Neutrophil (primary cell): ENCODE measurements at regions not wholly inside any gene's neighbourhood (a gene's known extent, or its start where the extent isn't known, plus 50 kb on each side); places are given as distances from the start of the nearest gene placed in this dataset.

Experiments used
- H3K27ac ChIP-seq: fragments of 200-600 bp; sonication (generic); 2 replicates; pipeline ENCODE4 v1.5.1; 2016; ENCODE audit warnings: mild to moderate bottlenecking, moderate library complexity
- H3K27me3 ChIP-seq: fragments of 200-600 bp; sonication (generic); 2 replicates; pipeline ENCODE4 v1.6.0; 2016; ENCODE audit warnings: mild to moderate bottlenecking
- H3K36me3 ChIP-seq: fragments of 200-600 bp; sonication (generic); 2 replicates; pipeline ENCODE4 v1.5.1; 2017
- H3K4me1 ChIP-seq, 2 experiments: fragments of 200-600 bp in 1 of 2; sonication (generic) in 1 of 2; 1 replicate in 1 of 2; 2 replicates in 1 of 2; pipeline versions ENCODE4 v1.5.1 to v1.6.1; 2013 to 2016; ENCODE audit warnings: low read depth in 1 of 2, low read length in 1 of 2, mild to moderate bottlenecking in 1 of 2, moderate library complexity in 1 of 2; ENCODE audit not compliant: control insufficient read depth in 1 of 2, insufficient read depth in 1 of 2
- H3K4me3 ChIP-seq, 2 experiments: fragments of 200-600 bp in 1 of 2; sonication (generic) in 1 of 2; 1 replicate in 1 of 2; 2 replicates in 1 of 2; pipeline ENCODE4 v1.5.1; 2013 to 2016; ENCODE audit warnings: low read depth in 1 of 2, low read length in 1 of 2, mild to moderate bottlenecking in 1 of 2, moderate library complexity in 1 of 2
- H3K9me3 ChIP-seq: fragments of 200-600 bp; sonication (generic); 2 replicates; pipeline ENCODE4 v1.5.1; 2016
- CTCF ChIP-seq: fragments of 200-600 bp; sonication (generic); IDR thresholded peaks from 2 replicates; pipeline ENCODE4 v1.5.1; 2016; ENCODE audit warnings: antibody characterized with exemption

GRCh38 chr3:117011687-117012250, 302.2 kb downstream of the TUSC7 start:
- H3K36me3 ChIP-seq, result no peaks in the 10 kb centered on the region
- no peaks in the 10 kb centered on the region for H3K9me3 ChIP-seq
- no peak overlapping the region for H3K27ac ChIP-seq
- TF ChIP-seq CTCF, result no peak
- H3K27me3 ChIP-seq, result no peaks in the 10 kb centered on the region
- H3K4me1 ChIP-seq, result no peaks in the 10 kb centered on the region
- H3K4me3 ChIP-seq, result no peak overlapping the region

- H3K36me3 ChIP-seq, result no peaks in the 10 kb centered on the region
- H3K4me3 ChIP-seq, result no peak overlapping the region
- peaks cover 6% of the 10 kb centered on the region for H3K27me3 ChIP-seq
- H3K4me1 ChIP-seq, result no peaks in the 10 kb centered on the region
- H3K9me3 ChIP-seq, result no peaks in the 10 kb centered on the region
- TF ChIP-seq CTCF, result no peak
- H3K27ac ChIP-seq, result no peak overlapping the region
These were observed 306.8 kb downstream of the TUSC7 start for GRCh38 chr3:117016378-117016777.

GRCh38 chr3:117017135-117017894, 307.7 kb downstream of the TUSC7 start:
- no peaks in the 10 kb centered on the region for H3K4me1 ChIP-seq
- H3K9me3 ChIP-seq, result no peaks in the 10 kb centered on the region
- H3K27ac ChIP-seq, result no peak overlapping the region
- H3K27me3 ChIP-seq, result peaks cover 6% of the 10 kb centered on the region
- no peak overlapping the region for H3K4me3 ChIP-seq
- no peak for TF ChIP-seq CTCF
- no peaks in the 10 kb centered on the region for H3K36me3 ChIP-seq

- peaks cover 6% of the 10 kb centered on the region for H3K27me3 ChIP-seq
- no peak overlapping the region for H3K27ac ChIP-seq
- no peak overlapping the region for H3K4me3 ChIP-seq
- H3K4me1 ChIP-seq, result no peaks in the 10 kb centered on the region
- H3K9me3 ChIP-seq, result no peaks in the 10 kb centered on the region
- no peak for TF ChIP-seq CTCF
- H3K36me3 ChIP-seq, result no peaks in the 10 kb centered on the region
These were observed 309.1 kb downstream of the TUSC7 start for GRCh38 chr3:117018655-117019054.

- H3K36me3 ChIP-seq, result no peaks in the 10 kb centered on the region
- peaks cover 6% of the 10 kb centered on the region for H3K27me3 ChIP-seq
- H3K27ac ChIP-seq, result no peak overlapping the region
- no peak for TF ChIP-seq CTCF
- no peak overlapping the region for H3K4me3 ChIP-seq
- H3K9me3 ChIP-seq, result no peaks in the 10 kb centered on the region
- H3K4me1 ChIP-seq, result no peaks in the 10 kb centered on the region
These were observed 309.6 kb downstream of the TUSC7 start for GRCh38 chr3:117019082-117019713.
